ENCODE measurements at regions not wholly inside any gene's neighbourhood (a gene's known extent, or its start where the extent isn't known, plus 50 kb on each side); places are given as distances from the start of the nearest gene placed in this dataset.

DNA sequence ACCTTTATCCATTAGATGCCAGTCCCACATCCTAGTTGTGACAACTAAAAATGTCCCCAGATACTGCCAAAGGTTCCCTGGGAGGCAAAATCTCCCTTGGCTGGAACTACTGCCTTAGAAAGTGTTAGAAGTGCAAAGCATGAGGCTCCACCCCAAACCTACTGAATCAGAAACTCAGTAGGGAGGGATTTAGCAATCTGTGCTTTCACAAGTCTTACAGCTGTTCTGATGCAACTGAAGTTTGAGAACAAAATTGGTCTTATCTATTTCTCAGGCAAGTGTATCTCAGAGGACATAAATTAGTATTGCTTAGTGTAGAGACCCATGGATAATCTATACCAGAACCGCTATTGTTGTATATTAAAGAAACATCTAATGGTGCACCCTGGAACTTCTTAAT is 70.2 kb downstream of the CLDN1 start:
- Mint-ChIP-seq H3K36me3 (ENCODE audit: low read depth) (no peaks in the 10 kb centered on the region), H3K4me1 (no peaks in the 10 kb centered on the region), H3K27ac (no peak overlapping the region), H3K27me3 (no peaks in the 10 kb centered on the region), H3K4me3 (no peak overlapping the region), H3K9me3 (no peaks in the 10 kb centered on the region)
- POLR2A ChIA-PET, result no interaction called here
- CTCF ChIA-PET, result no interaction called here
- DNase-seq, result no peak

DNA sequence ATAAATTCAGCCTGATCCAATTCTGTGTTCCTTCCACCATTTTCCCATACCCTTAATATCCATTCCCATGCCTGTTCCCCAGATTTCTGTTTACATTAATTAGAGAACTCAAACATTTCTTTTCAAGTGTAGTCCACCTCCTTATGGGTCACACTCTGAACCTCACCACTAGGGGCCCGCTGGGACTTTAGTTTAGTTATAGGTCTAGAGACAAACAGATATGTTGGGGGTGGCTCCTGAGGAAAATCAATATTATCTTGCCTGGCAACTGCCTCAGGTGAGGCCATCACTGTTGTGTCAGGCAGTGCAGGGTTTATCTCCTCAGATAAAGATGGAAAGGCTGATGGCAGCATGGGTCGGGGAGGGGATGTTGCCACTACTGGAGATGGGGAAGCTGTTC is 72.8 kb downstream of the CLDN1 start:
- ChIA-PET CTCF (no interaction called here), POLR2A (no interaction called here)
- H3K4me1 Mint-ChIP-seq, result no peaks in the 10 kb centered on the region
- H3K9me3 Mint-ChIP-seq, result peaks cover 16% of the 10 kb centered on the region
- no peak overlapping the region for H3K27ac Mint-ChIP-seq
- H3K27me3 Mint-ChIP-seq, result no peaks in the 10 kb centered on the region
- DNase-seq, result no peak
- H3K36me3 Mint-ChIP-seq (ENCODE audit: low read depth), result no peaks in the 10 kb centered on the region
- no peak overlapping the region for H3K4me3 Mint-ChIP-seq

DNA sequence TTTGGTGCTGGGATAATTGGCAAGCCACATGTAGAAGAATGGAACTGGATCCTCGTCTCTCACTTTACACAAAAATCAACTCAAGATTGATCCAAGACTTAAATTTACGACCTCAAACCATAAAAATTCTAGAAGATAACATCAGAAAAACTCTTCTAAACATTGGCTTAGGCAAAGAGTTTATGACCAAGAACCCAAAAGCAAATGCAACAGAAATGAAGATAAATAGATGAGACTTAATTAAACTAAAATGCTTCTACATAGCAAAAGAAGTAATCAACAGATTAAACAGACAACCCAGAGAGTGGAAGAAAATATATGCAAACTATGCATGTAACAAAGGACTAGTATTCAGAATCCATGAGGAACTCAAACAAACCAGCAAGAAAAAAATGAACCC is 80.1 kb downstream of the CLDN1 start:
- Mint-ChIP-seq H3K4me3 (no peak overlapping the region), H3K27ac (no peak overlapping the region), H3K36me3 (ENCODE audit: low read depth) (peaks cover 2% of the 10 kb centered on the region), H3K27me3 (no peaks in the 10 kb centered on the region), H3K4me1 (no peaks in the 10 kb centered on the region), H3K9me3 (peaks cover 25% of the 10 kb centered on the region)
- no peak for DNase-seq
- ChIA-PET CTCF (no interaction called here), POLR2A (no interaction called here)

DNA sequence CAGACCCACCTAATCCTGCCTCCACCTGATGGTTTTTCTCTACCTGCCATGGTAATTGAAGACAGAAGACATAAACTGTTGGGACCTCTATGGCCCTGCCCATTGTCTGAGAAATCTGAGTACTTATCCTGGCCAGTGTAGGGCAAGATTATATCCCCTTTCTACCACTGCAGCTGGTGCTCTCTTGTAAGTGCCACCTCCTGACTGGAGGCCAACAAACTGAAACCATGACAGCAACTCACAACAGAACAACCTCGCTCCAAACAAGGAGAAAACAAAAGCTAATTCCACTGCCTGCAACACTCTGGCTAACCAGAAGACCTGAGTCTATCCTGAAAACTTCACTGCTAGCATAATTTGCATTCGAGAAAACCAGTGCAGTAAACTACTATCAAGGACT is 82.9 kb downstream of the CLDN1 start:
- peaks cover 2% of the 10 kb centered on the region for H3K36me3 Mint-ChIP-seq (ENCODE audit: low read depth)
- H3K4me1 Mint-ChIP-seq, result no peaks in the 10 kb centered on the region
- no peak overlapping the region for H3K27ac Mint-ChIP-seq
- H3K9me3 Mint-ChIP-seq, result peaks cover 9% of the 10 kb centered on the region
- DNase-seq, result no peak
- POLR2A ChIA-PET, result no interaction called here
- no peaks in the 10 kb centered on the region for H3K27me3 Mint-ChIP-seq
- CTCF ChIA-PET, result no interaction called here
- no peak overlapping the region for H3K4me3 Mint-ChIP-seq

DNA sequence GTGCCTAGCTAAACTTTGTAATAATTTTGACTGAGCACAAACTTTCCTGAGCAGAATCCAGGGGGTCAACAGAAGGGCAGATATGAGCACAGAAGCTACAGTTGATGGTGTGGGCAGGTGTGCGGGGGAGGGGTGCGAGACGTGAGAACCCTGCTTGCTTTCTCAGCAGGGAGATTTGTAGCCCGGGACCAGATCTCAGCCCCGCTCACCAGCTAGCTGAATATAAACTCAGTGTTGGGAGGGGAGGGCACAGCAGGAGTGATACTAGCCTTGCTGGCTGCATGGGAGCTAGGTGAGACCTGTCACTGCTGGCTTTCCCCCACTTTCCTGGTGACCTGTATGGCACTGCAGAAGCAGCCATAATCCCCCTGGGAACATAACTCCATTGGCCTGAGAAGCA is 83.4 kb downstream of the CLDN1 start:
- H3K36me3 Mint-ChIP-seq (ENCODE audit: low read depth), result peaks cover 2% of the 10 kb centered on the region
- no peak overlapping the region for H3K4me3 Mint-ChIP-seq
- H3K27ac Mint-ChIP-seq, result no peak overlapping the region
- DNase-seq, result no peak
- CTCF ChIA-PET, result no interaction called here
- H3K27me3 Mint-ChIP-seq, result no peaks in the 10 kb centered on the region
- no peaks in the 10 kb centered on the region for H3K4me1 Mint-ChIP-seq
- peaks cover 9% of the 10 kb centered on the region for H3K9me3 Mint-ChIP-seq
- POLR2A ChIA-PET, result no interaction called here

DNA sequence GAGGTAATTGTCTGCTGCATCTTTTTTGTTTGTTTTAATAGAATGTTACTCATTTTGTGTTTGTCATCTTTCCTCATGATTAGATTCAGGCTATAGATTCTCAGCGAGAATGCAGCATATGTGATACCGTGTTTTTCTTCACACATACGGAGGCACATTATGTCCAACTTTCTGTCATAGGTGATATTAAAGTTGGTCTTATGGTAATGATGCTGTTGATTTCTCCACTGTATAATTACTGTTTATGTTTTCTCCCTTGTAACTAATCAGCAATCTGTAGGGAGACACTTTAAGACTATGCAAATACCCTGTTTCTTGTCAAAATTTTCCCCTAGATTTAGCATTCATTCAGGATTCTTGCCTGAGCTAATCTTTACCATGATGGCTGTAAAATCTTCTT is 87.6 kb downstream of the CLDN1 start:
- Mint-ChIP-seq H3K27me3 (peaks cover 4% of the 10 kb centered on the region), H3K9me3 (peaks cover under 1% of the 10 kb centered on the region), H3K27ac (no peak overlapping the region), H3K4me3 (no peak overlapping the region), H3K4me1 (no peaks in the 10 kb centered on the region), H3K36me3 (ENCODE audit: low read depth) (no peaks in the 10 kb centered on the region)
- DNase-seq, result no peak
- CTCF ChIA-PET, result no interaction called here
- POLR2A ChIA-PET, result no interaction called here

DNA sequence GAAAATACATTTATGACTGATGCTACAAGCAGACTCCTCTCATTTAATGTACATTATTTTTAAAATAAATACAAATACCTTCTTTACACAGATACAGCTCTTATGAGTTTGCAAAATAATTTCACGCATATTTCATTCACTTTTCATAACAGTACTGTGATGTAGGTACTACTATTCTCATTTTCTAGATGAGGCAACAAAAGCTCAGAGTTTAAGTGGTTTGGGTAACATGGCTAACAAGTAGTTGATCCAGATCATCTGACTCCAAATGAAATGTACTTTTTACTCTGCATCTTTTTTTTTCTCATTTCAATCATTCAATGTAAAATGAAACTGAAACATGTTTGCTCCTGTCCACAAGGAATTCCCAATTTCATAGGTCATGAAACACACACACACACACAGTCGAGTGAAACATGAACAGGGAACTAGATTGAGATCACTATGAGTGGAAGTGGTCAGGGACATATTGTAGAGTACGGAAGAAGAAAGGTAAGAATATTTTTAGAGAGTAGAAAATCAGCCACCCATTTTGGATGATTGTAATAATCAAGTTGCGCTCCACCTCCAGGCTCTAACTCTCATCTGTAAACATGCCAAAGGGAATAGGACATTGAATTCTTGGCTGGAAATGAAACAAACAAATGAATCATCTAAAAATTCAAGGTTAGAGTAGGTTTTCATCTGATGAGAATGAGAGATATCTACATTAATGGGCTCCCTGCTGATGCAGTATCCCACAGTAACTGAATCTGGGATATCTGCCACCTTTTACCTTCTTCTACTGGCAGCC is 92.4 kb downstream of the CLDN1 start:
- no peak overlapping the region for H3K27ac Mint-ChIP-seq
- no peak overlapping the region for H3K4me3 Mint-ChIP-seq
- peaks cover 6% of the 10 kb centered on the region for H3K27me3 Mint-ChIP-seq
- POLR2A ChIA-PET, result no interaction called here
- no peaks in the 10 kb centered on the region for H3K9me3 Mint-ChIP-seq
- H3K4me1 Mint-ChIP-seq, result no peaks in the 10 kb centered on the region
- no peak for DNase-seq
- CTCF ChIA-PET, result no interaction called here
- no peaks in the 10 kb centered on the region for H3K36me3 Mint-ChIP-seq (ENCODE audit: low read depth)

DNA sequence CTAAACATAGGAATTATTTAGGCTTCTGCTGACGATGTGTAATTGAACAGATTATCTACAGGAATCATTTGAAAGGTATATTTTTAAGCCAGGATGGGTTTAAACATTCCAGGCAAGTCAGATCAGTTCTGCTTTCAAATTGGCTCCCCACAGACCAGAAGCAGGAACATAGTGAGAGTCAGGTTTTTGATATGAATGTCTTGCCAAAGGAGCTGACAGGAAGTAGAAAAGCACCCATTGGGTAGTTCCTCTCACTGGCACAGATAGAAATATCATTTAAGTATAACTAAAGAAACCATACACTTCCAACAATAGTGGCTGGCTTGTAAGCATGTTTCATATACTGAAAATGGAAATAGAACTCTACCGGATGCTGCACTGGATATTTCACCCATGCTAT is 95.2 kb downstream of the CLDN1 start:
- POLR2A ChIA-PET, result no interaction called here
- CTCF ChIA-PET, result no interaction called here
- Mint-ChIP-seq H3K27ac (no peak overlapping the region), H3K27me3 (peaks cover 2% of the 10 kb centered on the region), H3K4me1 (no peaks in the 10 kb centered on the region), H3K9me3 (no peaks in the 10 kb centered on the region), H3K36me3 (ENCODE audit: low read depth) (no peaks in the 10 kb centered on the region), H3K4me3 (no peak overlapping the region)
- no peak for DNase-seq

DNA sequence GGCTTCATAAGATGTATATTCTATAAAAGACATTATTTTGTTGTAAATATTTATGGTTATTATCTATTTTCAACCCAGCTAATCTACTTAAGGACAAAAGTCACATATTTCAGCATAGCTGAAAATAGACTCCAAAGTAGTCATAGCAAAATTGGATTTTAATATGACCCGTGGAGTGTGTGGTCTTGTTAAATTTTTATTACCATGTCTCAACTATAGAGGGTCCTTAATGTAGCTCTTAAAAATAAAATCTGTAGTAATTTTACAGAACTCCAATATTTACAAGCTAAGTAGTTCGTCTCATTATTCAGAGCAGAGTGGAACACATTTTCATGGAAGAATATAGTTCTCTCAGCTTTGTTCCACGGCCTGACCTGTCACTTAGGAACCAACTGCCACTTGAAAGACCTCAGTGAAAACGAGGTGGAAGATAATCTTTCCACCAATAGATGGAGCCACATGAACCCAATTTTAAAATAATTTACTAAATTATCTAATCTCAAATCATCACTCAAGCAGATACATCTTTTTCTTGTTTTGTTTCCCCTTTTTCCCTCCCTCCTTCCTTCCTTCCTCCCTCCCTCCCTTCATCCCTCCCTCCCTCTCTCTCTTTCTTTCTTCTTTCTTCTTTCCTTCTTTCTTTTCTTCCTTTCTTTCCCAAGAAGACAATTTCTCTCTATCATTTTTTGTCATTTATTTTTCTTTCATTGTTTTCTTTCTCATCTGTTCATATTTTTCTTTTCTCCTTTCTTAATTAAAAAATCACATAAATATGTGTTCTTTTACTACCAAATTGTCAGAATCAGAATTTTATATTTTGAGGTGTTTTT is 97.2 kb downstream of the CLDN1 start:
- Mint-ChIP-seq H3K4me3 (no peak overlapping the region), H3K27me3 (peaks cover 4% of the 10 kb centered on the region), H3K9me3 (no peaks in the 10 kb centered on the region), H3K27ac (no peak overlapping the region), H3K36me3 (ENCODE audit: low read depth) (no peaks in the 10 kb centered on the region), H3K4me1 (no peaks in the 10 kb centered on the region)
- ChIA-PET CTCF (no interaction called here), POLR2A (interaction anchor here (0.6 kb wide), 1 partner anchor 45 kb away, joined by 4 read pairs; no protein-coding TSS in a partner anchor)
- DNase-seq, result peak; percentile 8

DNA sequence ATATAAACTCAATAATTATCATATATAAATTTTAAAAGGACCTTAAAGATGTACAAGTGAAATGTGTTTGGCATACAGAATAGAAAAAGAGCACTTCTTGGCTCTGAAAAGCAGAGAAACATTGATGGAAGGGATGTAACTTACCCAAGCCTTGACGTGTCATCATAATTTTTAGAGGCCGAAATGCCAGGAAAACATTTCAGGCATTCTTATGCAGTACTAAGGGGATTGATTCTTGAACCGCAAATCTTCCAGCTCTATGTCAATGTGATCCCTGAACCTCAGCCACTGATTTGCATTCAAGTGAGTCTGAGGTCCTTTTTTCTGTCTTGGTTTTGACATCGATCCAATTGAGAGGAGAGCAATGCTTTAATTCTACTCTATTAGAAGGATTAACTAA is 97.8 kb downstream of the CLDN1 start:
- Mint-ChIP-seq H3K9me3 (no peaks in the 10 kb centered on the region), H3K27ac (no peak overlapping the region), H3K27me3 (peaks cover 4% of the 10 kb centered on the region), H3K36me3 (ENCODE audit: low read depth) (no peaks in the 10 kb centered on the region), H3K4me3 (no peak overlapping the region), H3K4me1 (no peaks in the 10 kb centered on the region)
- POLR2A ChIA-PET, result interaction anchor here (0.6 kb wide), 2 partner anchors 44 to 200 kb away, joined by 3 to 4 read pairs; no protein-coding TSS in a partner anchor
- DNase-seq, result no peak
- CTCF ChIA-PET, result no interaction called here

DNA sequence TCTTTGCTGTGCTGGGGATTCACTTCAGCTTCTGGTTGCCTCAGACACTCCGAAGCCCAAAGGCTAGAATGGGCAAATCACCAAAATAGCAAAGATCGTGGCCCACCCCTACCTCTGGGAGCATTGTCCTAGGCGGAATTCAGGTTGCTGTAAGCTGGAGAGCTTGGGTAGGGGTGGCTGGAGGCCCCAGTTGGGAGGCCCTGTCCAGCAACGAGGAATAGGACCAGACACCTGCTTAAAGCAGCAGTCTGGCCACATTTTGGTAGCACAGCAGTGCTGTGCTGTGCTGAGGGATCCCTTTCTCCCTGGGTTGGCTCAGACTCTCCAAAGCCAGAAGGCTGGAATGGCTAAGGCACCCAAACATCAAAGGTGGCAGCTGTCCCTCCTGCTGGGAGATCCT is 99.3 kb downstream of the CLDN1 start:
- H3K9me3 Mint-ChIP-seq, result no peaks in the 10 kb centered on the region
- H3K4me1 Mint-ChIP-seq, result no peaks in the 10 kb centered on the region
- ChIA-PET POLR2A (no interaction called here), CTCF (interaction anchor here (1.2 kb wide), 1 partner anchor 55 kb away, joined by 4 read pairs; no protein-coding TSS in a partner anchor)
- no peak overlapping the region for H3K4me3 Mint-ChIP-seq
- no peak overlapping the region for H3K27ac Mint-ChIP-seq
- no peaks in the 10 kb centered on the region for H3K36me3 Mint-ChIP-seq (ENCODE audit: low read depth)
- H3K27me3 Mint-ChIP-seq, result peaks cover 2% of the 10 kb centered on the region
- DNase-seq, result no peak

DNA sequence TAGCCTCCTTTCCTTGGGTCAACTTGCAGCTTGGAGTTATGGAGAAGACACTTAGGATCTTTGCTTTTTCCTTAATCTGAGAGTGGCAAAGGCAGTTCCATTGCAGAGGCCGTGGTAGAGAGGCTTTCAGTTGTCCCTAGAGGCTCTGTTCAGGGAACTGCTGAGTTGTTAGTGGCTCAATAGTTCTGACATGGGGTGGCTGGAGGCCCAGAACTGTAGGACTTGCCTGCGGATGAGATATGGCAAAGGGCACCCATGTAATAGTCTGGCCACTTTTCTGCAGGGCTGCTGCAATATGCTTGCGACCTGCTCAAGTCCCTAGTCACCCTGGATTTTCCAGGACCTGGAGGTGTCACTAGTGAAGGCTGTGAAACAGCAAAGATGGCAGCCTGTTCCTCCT is 99.9 kb downstream of the CLDN1 start:
- Mint-ChIP-seq H3K9me3 (no peaks in the 10 kb centered on the region), H3K27ac (no peak overlapping the region), H3K27me3 (peaks cover 2% of the 10 kb centered on the region), H3K36me3 (ENCODE audit: low read depth) (no peaks in the 10 kb centered on the region), H3K4me1 (no peaks in the 10 kb centered on the region), H3K4me3 (no peak overlapping the region)
- CTCF ChIA-PET, result no interaction called here
- no peak for DNase-seq
- POLR2A ChIA-PET, result no interaction called here

DNA sequence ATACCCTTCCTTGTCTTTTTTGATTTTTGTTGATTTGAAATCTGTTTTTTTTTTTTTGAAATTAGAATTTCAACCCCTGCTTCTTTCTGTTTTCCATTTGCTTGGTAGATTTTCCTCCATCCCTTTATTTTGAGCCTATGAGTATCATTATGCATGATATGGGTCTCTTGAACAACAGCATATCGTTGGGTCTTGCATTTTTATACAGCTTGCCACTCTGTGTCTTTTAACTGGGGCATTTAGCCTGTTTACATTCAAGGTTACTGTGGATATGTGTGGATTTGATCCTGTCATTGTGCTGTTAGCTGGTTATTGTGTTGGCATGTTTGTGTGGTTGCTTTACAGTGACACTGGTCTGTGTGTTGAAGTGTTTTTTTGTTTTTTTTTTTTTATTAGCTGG is 99.7 kb upstream of the P3H2 start:
- peaks cover 2% of the 10 kb centered on the region for H3K27me3 Mint-ChIP-seq
- H3K36me3 Mint-ChIP-seq (ENCODE audit: low read depth), result no peaks in the 10 kb centered on the region

More for the DNA sequence above, 99.7 kb upstream of the P3H2 start:
- Mint-ChIP-seq H3K9me3 (no peaks in the 10 kb centered on the region), H3K4me3 (no peak overlapping the region), H3K4me1 (no peaks in the 10 kb centered on the region), H3K27ac (no peak overlapping the region)
- ChIA-PET CTCF (interaction anchor here (0.7 to 1.0 kb wide), 2 partner anchors 11 to 66 kb away, joined by 3 to 4 read pairs; no protein-coding TSS in a partner anchor), POLR2A (no interaction called here)
- no peak for DNase-seq
